Stimulated activated CD4-positive, alpha-beta T cell treated with anti-CD3 and anti-CD28 coated beads, Interleukin-15, amount 100 ng/mL, for 24 hours (primary cell): ENCODE measurements at regions not wholly inside any gene's neighbourhood (a gene's known extent, or its start where the extent isn't known, plus 50 kb on each side); places are given as distances from the start of the nearest gene placed in this dataset.

Experiments used
- DNase-seq: peaks from one replicate; pipeline ENCODE4 v3.0.0-alpha.2; 2020

DNA sequence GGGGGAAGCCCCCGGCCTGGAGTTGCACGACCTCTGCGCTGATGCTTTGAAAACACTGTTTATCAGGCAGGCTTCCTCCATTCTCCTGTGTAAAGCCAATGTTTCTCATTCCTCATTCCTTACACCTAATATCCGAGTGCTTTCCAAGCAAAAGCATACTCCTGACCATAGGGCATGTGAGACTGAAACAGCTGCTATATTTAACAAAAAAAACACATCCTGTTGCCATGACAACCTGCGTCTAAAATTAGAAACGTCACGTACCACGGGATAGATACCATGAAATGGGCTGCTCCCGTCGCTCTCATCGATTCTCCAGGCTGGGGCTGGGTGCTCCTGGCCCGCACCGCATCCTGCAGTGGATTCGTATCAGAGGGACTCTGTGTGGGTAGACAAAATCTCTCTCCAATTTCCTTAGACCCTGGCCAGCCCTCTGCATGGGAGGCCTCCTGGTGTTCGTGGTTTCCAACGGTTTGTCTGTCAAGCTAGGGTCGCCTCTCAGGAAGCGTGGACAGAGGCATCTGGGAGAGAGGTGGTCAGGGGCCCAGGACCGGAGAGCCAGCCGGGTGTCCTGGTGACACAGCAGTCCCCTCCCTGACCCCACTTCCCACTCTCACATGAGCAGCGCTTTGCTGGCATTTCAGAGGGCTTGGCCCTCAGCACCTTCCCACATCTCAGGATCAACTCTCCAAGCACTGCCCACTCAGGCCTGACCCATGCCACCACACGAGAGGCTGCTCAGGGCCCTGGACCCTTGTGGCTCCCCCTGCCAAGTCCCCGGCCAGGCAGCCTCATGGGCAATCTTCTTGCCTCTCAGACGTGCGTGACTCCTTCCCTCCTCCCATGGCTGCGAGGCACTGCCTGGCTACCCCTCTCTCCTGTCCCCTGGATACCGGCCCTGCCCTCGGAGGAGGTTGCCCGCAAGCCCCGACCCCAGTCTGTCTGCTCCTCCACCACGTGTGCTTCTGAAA lies 268.1 kb downstream of the NDUFA10 start:
- no peak for DNase-seq

DNA sequence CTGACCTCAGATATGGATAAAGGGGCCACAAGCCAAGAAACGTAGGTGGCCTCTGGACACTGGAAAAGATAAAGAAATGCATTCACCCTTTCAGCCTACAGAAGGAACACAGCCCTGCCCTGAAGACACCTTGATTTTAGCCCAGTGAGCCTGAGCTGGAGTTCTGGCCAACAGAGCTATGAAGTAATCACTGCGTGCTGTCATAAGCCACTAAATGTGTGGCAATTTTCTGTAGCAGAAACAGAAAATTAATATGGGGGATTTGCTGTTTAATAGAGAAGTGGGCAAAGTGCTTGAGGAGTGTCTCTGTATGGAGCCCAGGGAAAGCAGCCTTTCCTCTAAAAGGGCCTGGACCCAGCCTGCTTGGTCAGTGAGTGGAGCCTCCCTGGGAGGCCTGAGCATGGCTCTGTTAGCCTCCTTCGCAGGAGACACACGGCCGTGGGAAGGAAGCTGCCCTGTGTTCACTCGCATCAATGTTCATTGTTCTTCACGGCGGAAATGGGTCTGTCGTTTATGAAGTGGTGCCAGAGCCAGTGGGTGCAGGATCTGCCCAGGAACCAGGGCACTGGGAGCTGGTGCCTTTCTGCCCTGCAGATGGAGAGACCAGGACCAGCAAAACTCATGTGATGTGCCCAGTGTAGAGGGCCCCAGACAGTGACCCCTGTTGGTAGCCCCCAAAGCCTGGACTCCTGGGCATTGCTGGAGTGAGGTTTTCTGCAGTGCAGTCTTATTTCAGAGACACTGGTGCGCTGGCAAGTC lies 268.9 kb downstream of the NDUFA10 start:
- DNase-seq, result no peak

DNA sequence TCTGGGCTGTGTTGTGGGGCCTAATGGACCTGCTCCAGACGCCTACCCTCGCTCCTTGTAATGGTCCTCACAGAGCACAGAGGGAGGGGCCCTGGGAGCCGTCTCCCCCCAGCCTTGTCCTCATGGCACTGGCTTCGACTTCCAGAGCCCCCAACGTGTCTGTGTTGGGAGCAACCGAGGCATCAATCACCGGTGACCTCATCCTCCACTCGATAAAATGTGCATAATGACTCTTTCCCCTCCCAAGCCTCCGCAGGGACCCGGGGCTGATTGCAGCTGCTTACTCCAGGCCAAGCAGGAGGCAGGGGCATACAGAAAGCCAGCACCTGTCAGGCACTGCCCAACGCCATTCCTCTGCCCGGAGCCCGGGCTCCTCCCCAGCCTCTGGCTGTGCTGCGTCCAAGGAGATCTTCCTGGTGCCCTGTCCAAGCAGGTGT lies 271.7 kb downstream of the NDUFA10 start:
- no peak for DNase-seq

DNA sequence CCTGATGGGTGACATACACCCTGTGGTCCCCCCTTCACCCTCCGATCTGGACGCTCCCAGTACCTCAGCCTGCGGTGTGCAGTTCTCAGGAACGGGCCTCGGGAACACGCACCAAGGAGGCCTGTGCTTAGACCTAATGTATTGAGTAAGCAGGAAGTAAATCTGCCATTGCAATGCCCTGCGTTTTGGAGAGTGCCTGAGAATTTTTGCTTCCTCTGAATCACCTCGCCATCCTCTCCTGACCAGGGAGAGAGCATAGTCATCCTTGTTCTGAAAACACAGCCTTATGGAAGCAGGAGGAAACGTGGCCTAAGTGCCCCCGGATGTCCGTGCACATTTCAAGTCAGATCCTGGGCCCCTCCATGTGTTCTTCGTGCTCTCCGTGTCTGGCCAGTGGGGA lies 272.2 kb downstream of the NDUFA10 start:
- DNase-seq, result no peak

DNA sequence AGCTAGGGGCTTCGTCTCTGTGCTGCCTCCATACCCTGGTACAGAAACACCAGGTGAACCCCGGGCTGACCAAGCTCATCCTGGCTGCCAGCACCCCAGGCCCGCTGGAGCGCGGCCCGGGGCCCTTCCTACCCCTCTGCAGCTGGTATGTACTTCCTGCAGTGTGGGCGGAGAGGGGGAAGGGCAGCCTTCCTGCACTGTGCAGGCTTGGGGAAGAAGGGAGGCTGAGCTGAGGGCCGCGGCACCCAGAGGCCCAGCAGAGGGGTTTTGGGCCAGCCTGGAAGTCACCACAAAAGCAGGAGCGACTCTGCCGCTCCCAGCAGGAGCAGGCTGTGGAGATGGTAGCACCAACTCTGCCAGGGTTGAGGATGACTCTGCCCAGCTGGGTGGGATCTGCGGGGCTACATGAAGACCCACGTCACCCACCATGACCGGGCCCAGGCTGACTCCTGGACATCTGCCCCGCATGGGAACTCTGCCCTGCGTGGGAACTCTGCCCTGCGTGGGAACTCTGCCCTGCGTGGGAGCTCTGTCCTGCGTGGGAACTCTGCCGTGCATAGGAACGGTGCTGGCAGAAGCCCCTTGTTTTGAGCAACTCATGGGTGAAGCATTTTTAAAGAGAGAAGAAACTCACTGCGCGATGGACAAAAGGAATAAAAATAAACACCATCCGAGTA lies 273.3 kb downstream of the NDUFA10 start:
- DNase-seq, result peak; percentile 65

DNA sequence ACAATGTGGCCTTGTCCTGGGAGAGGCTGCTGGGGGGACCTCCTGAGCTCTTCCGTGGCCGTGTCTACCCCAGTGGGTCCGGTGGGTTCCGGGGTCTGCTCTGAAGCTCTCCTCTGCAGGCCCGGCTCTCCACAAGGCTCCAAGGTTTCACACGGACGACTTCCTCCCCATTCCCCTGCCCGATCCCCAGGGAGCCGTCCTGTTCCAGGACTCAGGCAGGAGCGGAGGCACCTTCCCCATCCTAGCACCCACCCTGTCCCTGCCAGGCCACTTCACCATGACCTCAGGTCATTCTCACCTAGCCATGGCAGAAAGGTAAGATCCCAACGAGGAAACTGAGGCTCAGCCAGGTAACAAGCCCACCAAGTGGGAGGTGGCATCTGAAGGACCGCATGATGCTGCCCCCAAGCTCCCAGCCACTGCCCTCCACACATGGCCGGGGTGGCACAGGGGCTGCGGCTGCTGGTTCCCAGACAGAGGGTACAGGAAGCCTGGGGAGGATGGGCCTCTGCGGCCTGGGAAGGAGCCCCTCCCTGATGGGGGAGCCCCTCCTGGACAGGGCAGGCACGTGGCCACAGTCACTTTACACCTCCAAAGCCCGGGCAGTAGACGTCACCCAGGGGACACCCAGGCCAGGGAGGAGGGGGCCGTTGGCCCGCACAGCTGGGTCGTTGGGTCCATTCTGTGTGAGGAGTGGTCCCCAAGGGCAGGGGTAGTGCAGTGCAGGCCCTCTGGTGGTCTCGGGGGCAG lies 274.0 kb downstream of the NDUFA10 start:
- DNase-seq, result no peak

DNA sequence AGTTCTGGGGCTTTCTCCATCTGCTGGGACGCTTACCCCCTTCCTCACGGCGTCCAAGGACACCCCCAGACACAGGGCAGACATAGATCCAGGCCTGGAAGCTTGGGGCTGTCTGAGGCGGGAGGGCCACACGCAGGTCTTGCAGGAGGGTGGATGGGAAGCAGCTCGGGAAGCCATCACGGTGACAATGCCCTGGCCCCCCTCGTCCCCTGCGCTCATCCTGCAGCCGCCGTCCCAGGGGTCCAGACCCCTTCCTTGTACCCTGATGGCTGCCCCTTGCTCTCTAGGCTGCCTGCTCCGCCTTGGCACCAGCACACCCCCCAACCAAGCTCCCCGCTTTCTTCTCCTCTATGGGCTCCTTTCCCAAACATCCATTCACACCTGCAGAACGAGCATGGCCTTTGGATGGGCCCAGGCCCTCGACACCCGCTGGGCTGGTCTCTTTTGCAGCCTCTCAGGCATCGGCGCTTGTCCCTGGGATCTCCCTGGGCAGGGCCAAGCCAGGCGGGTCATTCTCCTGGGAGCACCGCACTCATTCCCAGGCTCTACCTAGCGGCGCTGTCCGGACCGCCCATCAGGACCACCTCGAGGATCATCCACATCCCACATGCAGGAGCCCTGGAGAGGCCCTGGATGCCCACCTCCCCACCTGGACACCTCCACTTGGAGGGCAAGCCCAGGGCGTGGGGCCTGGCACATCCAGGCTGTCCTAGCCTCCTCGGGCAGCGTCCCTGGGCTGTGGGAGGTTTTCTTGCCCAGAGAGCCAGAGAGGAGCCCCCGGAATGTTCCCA lies 274.9 kb downstream of the NDUFA10 start:
- no peak for DNase-seq

DNA sequence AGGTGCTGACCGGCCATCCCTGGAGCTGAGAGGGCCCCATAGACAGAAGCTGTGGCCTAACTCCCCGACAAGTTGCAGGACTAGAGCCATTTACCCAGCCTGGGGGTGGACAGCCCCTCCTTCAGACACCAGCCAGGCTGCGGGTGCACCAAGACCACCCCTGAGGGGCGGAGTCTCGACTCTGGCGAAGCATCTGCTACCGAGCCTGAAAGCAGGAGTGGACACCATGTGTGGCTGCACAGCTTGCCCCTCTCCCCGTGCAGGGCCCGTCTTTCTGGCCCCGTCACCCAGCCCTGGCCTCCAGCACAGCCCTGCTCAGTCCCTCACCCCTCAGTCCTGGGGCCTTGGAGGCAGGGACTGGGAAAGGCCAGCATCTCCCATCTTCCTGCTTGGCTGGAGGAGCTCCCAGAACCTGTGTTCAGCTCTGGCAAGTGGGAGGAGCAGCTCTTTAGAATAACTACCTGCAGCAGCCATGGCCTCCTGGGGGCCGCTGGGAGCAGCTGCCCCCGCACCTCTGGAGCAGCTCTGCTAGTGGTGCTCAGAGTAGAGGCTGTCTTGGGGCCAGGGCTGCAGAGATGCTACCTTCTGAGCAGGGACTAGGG lies 275.8 kb downstream of the NDUFA10 start:
- DNase-seq, result no peak

DNA sequence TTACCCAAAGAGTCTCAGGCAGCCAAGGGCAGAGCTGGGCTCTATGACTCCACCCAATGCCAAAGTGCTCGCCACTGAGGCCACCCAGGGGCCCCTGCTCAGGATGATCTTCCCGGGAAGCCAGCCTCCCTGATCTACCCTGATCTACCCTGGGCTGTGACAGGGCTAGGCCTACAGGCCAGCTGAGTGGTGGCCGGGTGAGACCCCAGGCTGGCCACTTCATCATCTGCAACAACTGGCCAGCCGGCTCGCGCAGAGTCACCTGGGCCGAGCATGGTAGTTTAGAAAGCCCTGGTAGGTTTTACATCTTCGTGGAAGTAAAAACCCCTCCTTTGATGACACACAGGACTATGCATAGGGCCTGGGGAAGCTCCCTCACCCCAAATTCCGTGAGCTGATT lies 276.3 kb downstream of the NDUFA10 start:
- DNase-seq, result no peak

DNA sequence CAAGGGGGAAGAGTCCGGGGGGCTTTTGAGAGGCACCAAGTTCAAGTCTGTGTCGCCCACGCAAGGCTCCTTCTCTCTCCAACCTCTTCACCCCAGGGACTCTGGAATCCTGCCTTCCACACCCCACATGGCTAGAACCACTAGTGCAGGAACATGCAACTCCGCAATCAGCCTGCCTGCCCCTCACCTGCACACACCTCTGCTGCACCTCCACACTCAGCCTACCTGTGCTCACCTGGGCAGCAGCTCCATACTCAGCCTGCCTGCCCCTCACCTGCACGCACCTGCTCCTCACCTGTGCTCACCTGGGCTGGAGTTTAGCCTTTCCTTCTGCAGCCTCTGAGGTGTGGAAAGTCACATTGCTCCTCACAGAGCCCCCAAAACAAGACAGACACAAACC lies 277.4 kb downstream of the NDUFA10 start:
- no peak for DNase-seq

DNA sequence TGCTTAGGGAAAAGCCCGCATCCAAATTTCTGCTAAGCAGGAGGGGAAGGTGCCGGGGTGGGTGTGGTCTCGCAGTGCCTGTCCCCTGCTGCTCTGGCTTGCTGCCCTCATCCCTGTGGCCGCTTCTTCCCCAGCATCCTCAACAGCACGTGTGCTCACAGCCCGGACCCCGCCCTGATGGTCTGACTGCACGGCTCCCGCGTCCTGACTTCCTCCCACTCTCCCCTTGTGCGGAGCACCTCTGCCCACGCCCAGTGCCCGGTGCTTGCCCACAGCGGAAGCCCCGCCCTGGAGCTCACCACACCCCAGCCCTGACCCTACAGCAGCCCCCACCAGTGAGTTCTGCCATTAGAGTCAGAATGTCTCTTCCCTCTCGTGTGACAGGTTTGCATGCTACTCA lies 277.9 kb downstream of the NDUFA10 start:
- no peak for DNase-seq

DNA sequence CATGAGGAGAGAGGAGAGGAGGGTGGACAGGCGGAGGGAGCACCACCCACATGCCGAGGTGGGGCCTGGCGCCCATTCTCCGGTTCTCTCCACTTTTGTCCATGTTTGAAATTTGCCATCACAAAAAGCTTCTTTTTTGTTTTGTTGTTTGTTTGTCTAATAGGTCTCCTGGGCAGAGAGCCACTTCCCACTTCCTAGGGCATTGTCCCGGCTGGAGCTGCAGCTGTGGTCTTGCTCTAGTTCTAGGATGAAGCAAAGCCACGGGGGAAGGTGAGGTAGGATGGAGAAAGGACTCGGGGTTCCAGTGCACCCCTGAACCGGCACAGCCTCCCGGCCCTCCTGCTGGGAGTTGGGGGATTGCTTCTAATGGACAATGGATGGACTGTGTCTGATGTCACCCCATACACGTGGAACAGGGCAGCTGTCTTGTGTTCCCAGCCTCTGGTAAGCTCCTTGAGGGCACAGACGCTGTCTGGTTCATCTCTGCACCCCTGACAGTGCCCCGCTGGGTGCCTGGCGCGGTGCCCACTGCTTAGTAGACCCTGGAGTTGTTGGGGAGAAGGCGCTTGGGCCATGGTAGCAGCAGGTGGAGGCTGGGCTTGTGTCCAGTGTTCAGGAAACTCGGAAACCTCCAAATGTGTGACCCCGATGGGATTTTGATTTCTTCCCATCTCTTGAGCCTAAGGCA lies 278.4 kb downstream of the NDUFA10 start:
- no peak for DNase-seq

DNA sequence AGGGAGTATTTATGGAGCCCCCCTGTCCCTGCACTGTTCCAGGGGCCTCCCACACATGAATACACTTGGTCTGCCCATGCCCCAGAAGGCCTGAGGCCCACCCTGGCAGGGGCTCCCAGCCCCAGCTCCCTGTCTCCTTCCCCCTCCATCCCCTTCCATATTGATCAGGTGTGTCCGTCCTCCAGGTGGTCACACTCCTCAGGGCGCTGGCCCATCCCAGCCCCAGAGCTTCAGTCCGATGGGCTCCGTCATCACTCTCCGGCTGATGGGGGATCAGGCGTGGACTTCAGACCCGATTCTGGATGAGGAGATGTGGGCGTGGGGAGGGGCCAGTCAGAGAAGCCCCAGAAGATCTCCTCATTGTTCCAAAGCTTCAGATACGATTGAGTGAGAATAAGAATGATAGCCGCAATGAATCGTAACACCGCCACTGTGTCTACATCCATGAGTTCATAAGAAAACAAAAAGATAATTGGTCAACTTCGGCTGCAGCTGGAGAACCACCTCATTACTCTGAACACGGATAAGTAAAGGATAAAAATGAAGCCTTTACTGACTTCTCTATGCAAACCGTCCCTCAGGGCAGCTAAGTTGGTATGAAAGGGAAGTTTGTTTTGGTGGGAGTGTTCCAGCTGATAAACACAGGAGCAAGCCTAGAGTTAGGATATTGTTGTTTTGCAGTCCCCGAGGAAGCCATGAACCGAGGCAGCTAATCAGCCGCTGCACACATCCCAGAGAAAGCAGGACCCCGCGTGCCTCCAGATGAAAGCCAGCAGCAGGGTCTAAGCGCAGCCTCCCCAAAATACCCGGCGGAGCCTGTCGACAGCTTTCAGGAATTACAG lies 279.5 kb downstream of the NDUFA10 start:
- DNase-seq, result no peak

DNA sequence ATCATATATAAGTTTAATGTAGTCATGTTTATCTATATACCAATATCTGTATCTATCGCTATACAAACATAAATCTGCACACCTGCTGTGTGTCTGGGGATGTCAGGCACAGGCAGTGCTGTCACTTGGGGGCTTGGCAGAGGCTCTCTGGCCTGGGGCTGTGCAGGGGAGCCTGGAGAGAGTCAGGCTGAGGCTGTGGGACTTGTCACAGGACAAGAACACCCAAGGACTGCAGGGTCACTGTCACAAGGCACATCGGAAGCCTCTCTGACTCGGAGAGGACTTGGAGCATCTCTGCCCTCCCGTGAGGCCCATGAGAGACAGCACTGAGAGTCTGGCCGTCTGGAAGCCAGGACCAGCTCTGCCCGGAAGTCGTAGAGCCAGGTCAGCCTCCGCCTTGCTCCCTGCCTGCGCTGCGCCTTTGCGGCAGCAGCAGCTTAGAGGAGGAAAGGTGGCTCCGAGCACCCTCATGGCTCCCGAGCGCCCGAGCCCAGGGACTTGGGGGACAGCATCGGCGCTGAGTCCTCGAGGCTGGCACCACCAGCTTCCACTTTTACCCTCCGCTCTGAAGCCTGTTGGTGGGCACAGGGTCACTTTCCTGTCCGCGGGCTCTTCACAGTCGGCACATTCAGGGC lies 280.3 kb downstream of the NDUFA10 start:
- DNase-seq, result no peak

DNA sequence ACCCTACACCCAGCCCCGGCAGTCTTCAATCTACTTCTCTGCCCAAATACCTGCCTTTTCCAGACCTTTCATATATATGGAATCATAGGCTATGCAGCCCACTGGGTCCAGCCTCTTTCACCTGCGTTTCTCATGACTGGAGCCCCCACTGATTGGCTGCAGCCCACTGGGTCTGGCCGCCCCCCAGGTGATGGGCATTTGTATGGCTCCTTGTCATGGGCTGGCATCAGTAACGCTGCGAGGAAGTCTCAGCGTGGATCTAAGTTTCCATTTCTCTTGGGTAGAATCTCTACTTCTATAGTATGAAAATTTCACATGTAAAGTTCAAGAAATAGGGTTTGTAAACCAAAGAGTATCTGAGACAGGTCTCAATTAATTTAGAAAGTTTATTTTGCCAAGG lies 281.9 kb downstream of the NDUFA10 start:
- no peak for DNase-seq

DNA sequence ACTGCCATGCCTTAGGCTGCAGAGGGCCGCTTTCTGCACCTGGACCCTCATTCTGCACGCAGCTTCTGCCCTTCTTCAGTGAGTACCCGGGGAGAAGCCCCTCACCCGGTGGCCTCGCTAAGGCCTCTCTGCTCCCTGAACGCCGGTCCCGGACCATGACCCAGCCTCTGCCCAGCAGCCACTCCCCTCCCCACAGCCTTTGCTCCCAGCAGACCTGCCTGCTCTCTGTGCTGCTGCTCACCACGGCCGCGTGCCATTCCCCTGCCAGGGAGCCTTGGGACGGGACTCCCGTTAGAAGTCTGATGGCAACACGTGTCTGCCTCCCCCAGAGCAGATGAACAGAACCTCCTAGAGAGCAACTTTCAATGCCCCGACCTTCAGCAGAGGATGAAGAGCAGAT lies 282.8 kb downstream of the NDUFA10 start:
- DNase-seq, result no peak

DNA sequence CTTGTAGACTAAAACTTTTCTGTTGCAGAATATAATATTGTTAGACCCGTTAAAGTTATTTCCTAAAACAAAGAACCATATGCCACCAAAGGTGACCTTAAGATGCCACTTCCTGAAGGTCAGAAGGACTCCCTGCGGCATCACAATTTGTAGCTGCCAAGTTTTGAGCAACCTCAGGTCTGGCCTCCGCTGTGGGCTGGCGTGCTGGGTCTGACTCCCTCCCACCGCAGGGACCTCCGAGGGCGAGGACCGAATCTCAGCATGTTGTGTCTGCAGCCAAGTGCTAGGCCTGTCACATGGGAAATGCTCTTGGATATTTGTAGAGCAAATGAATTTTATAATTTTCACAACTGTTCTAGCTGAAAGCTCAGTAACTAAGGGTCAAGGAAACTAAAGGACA lies 285.9 kb downstream of the NDUFA10 start:
- DNase-seq, result no peak

DNA sequence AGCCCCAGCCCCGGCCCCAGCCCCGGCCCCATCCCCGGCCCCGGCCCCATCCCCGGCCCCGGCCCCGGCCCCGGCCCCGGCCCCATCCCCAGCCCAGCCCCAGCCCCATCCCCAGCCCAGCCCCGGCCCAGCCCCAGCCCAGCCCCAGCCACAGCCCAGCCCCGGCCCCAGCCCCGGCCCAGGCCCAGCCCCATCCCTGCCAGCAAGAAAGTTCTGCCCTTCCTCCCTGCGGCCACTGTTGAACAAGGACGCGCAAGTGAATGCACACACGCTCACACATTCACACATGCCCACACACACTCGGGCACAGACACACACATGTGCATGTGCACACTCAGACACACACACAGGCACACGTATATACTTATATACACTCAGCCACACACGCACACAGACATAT lies 287.0 kb downstream of the NDUFA10 start:
- no peak for DNase-seq

DNA sequence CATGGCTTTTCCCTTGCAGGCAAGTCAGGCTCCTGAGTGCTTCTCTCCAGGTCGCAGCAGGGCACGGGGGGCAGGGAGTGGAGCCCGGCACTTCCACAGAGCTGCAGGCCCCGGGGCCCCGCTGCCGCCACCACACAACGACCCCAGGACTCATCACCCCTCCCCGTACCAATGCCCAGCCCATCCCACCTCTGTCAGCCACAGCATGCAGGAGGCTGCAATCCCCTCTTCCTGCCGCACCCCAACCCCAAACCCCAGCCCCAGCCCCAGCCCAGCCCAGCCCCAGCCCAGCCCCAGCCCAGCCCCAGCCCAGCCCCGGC lies 288.0 kb downstream of the NDUFA10 start:
- DNase-seq, result no peak
